ENCODE measurements at regions not wholly inside any gene's neighbourhood (a gene's known extent, or its start where the extent isn't known, plus 50 kb on each side); places are given as distances from the start of the nearest gene placed in this dataset.

GRCh38 chr5:2103940-2104339, 221.2 kb upstream of the IRX4 start:
- H3K9ac ChIP-seq (ENCODE audit: low read depth, low read length, poor library complexity, severe bottlenecking), result no peak overlapping the region
- no peaks in the 10 kb centered on the region for H3K79me2 ChIP-seq (ENCODE audit: insufficient read depth, low read length)

GRCh38 chr5:2102819-2103776, 220.4 kb upstream of the IRX4 start:
- no peak overlapping the region for H3K4me3 ChIP-seq (ENCODE audit: low read length, poor library complexity, severe bottlenecking)
- TF ChIP-seq CTCF (conservative IDR thresholded peaks at IDR 0.05; ENCODE audit: low read length) (no peak), EZH2phosphoT487 (IDR thresholded peaks at IDR 0.05; ENCODE audit: borderline replicate concordance) (no peak)
- H3K79me2 ChIP-seq (ENCODE audit: insufficient read depth, low read length), result no peaks in the 10 kb centered on the region
- no peak overlapping the region for H3K9ac ChIP-seq (ENCODE audit: low read depth, low read length, poor library complexity, severe bottlenecking)
- no peaks in the 10 kb centered on the region for H3F3A ChIP-seq (ENCODE audit: low read depth)
- no peaks in the 10 kb centered on the region for H3K36me3 ChIP-seq (ENCODE audit: insufficient read depth, low read length)
- no peaks in the 10 kb centered on the region; the same call in 1 of the 2 replicates for H3K9me3 ChIP-seq (ENCODE audit: insufficient read depth, low read depth, low read length)
- no peak overlapping the region for H3K4me2 ChIP-seq (ENCODE audit: low read depth, low read length, poor library complexity, severe bottlenecking)
- H3K4me1 ChIP-seq (ENCODE audit: insufficient read depth, low read length, poor library complexity, severe bottlenecking), result no peaks in the 10 kb centered on the region
- H3K27me3 ChIP-seq (ENCODE audit: insufficient read depth, low read length, poor library complexity, severe bottlenecking), result no peaks in the 10 kb centered on the region
- H3K9me2 ChIP-seq (replicated peaks; ENCODE audit: low read depth, low read length), result no peaks in the 10 kb centered on the region
- H2AFZ ChIP-seq (ENCODE audit: low read length), result no peak overlapping the region
- H4K20me1 ChIP-seq (ENCODE audit: insufficient read depth, low read length, poor library complexity, severe bottlenecking), result no peaks in the 10 kb centered on the region

More at GRCh38 chr5:2103940-2104339, 221.2 kb upstream of the IRX4 start:
- Histone ChIP-seq H3K9me2 (replicated peaks; ENCODE audit: low read depth, low read length) (no peaks in the 10 kb centered on the region), H3K4me2 (ENCODE audit: low read depth, low read length, poor library complexity, severe bottlenecking) (no peak overlapping the region), H2AFZ (ENCODE audit: low read length) (no peak overlapping the region), H3K4me1 (ENCODE audit: insufficient read depth, low read length, poor library complexity, severe bottlenecking) (no peaks in the 10 kb centered on the region), H3K27me3 (ENCODE audit: insufficient read depth, low read length, poor library complexity, severe bottlenecking) (no peaks in the 10 kb centered on the region), H3K36me3 (ENCODE audit: insufficient read depth, low read length) (no peaks in the 10 kb centered on the region), H3K4me3 (ENCODE audit: low read length, poor library complexity, severe bottlenecking) (no peak overlapping the region), H4K20me1 (ENCODE audit: insufficient read depth, low read length, poor library complexity, severe bottlenecking) (no peaks in the 10 kb centered on the region), H3K9me3 (ENCODE audit: insufficient read depth, low read depth, low read length) (no peaks in the 10 kb centered on the region; the same call in 1 of the 2 replicates), H3F3A (ENCODE audit: low read depth) (no peaks in the 10 kb centered on the region)
- TF ChIP-seq CTCF (conservative IDR thresholded peaks at IDR 0.05; ENCODE audit: low read length), result no peak
- TF ChIP-seq EZH2phosphoT487 (IDR thresholded peaks at IDR 0.05; ENCODE audit: borderline replicate concordance), result no peak

DNA sequence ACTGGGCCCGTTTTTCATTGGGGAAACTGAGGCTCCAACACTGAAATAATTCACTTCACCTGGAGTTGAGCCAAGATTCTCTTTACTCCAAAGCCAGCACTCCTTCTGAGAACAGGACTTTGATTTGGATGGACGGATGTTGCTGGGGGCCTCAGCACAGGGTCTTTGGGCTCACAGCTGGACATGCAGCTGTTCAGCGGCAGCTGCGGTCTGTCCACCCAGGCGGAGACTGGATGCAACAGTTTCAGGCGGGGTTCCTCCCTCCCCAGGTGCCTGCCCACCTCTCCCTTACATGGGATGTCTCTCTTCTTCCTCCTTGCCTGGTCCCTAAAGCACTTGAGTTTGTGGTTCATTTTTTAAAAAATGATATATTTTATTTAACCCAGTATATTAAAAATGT, 219.0 kb upstream of the IRX4 start:
- Histone ChIP-seq H3F3A (ENCODE audit: low read depth) (no peaks in the 10 kb centered on the region), H3K4me2 (ENCODE audit: low read depth, low read length, poor library complexity, severe bottlenecking) (no peak overlapping the region), H3K9ac (ENCODE audit: low read depth, low read length, poor library complexity, severe bottlenecking) (no peak overlapping the region), H3K36me3 (ENCODE audit: insufficient read depth, low read length) (no peaks in the 10 kb centered on the region), H3K79me2 (ENCODE audit: insufficient read depth, low read length) (no peaks in the 10 kb centered on the region), H2AFZ (ENCODE audit: low read length) (no peak overlapping the region), H3K4me1 (ENCODE audit: insufficient read depth, low read length, poor library complexity, severe bottlenecking) (no peaks in the 10 kb centered on the region), H3K9me3 (ENCODE audit: insufficient read depth, low read depth, low read length) (no peaks in the 10 kb centered on the region; the same call in 1 of the 2 replicates), H3K4me3 (ENCODE audit: low read length, poor library complexity, severe bottlenecking) (no peak overlapping the region), H3K9me2 (replicated peaks; ENCODE audit: low read depth, low read length) (no peaks in the 10 kb centered on the region), H3K27me3 (ENCODE audit: insufficient read depth, low read length, poor library complexity, severe bottlenecking) (no peaks in the 10 kb centered on the region), H4K20me1 (ENCODE audit: insufficient read depth, low read length, poor library complexity, severe bottlenecking) (no peaks in the 10 kb centered on the region)
- no peak for TF ChIP-seq CTCF (conservative IDR thresholded peaks at IDR 0.05; ENCODE audit: low read length)
- TF ChIP-seq EZH2phosphoT487 (IDR thresholded peaks at IDR 0.05; ENCODE audit: borderline replicate concordance), result no peak

Data from Loucy (cell line).